MG63 (cell line): ENCODE measurements at regions not wholly inside any gene's neighbourhood (a gene's known extent, or its start where the extent isn't known, plus 50 kb on each side); places are given as distances from the start of the nearest gene placed in this dataset.
"Not testable (repeated sequence)": the region's sequence is repeated elsewhere in the genome, so short reads cannot be mapped to it uniquely, and the experiment has no call there.

ENCODE experiments used
- DNase-seq: peaks from one replicate; pipeline ENCODE4 v3.0.0-alpha.2; 2020
- H3K27me3 ChIP-seq: fragments of 250-450 bp; sonication (Bioruptor Pico); 2 replicates; pipeline ENCODE4 v1.5.1; 2020; ENCODE audit warnings: mild to moderate bottlenecking, moderate library complexity
- H3K36me3 ChIP-seq: fragments of 250-450 bp; sonication (Bioruptor Pico); 2 replicates; pipeline ENCODE4 v1.5.1; 2020; ENCODE audit warnings: mild to moderate bottlenecking, moderate library complexity
- H3K4me3 ChIP-seq: fragments of 250-450 bp; sonication (Bioruptor Pico); 2 replicates; pipeline ENCODE4 v1.5.1; 2020; ENCODE audit warnings: mild to moderate bottlenecking, moderate library complexity
- H3K9me3 ChIP-seq: fragments of 250-450 bp; sonication (Bioruptor Pico); 2 replicates; pipeline ENCODE4 v1.5.1; 2020; ENCODE audit warnings: mild to moderate bottlenecking, moderate library complexity

DNA sequence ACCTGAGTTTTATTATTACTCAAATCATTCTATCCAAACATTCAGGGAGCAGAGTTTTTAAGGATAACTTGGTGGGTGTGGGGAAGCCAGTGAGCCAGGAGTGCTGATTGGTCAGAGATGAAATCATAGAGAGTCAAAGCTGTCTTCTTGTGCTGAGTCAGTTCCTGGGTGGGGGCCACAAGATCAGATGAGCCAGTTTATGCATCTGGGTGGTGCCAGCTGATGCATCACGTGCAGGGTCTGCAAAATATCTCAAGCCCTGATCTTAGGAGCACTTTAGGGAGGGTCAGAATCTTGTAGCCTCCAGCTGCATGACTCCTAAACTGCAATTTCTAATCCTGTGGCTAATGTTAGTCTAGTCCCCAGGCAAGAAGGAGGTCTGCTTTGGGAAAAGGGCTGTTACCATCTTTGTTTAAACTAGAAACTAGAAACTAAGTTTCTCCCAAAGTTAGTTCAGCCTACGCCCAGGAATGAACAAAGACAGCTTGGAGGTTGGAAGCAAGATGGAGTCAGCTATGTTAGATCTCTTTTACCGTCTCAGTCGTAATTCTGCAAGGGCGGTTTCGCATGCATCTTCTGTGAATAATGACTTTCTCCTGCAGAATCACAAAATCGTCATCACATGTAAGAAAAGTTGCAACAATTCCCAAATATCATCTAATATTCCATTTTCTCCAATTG is 97.5 kb downstream of the ZNF664 start:
- not testable (repeated sequence) for H3K36me3 ChIP-seq, H3K4me3 ChIP-seq, H3K27me3 ChIP-seq
- peak; percentile 53 for DNase-seq
- peaks cover 12% of the 10 kb centered on the region for H3K9me3 ChIP-seq

- Histone ChIP-seq H3K36me3 (no peaks in the 10 kb centered on the region), H3K27me3 (no peaks in the 10 kb centered on the region), H3K9me3 (peaks cover 10% of the 10 kb centered on the region), H3K4me3 (no peak overlapping the region)
- DNase-seq = no peak
Observed at GRCh38 chr12:124071075-124071443, 98.0 kb downstream of the ZNF664 start.

DNA sequence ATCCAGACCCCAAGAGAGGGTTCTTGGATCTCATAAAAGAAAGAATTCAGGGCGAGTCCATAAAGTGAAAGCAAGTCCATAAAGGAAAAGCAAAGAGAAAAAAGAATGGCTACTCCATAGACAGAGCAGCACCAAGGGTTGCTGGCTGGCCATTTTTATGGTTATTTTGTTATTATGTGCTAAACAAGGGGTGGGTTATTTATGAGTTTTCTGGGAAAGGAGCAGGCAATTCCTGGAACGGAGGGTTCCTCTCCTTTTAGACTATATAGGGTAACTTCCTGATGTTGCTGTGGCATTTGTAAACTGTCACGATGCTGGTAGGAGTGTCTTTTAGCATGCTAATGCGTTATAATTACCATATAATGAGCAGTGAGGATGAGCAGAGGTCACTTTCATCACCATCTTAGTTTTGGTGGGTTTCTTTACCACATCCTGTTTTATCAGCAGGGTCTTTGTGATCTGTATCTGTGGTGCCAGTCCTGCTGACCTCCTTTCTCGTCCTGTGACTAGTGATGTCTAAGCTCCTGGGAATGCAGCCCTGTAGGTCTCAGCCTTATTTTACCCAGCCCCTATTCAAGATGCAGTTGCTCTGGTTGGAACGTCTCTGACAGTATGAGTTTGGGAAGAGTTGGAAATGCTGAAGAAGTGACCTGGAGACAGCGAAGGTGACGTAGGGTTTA is 100.5 kb downstream of the ZNF664 start:
- no peaks in the 10 kb centered on the region for H3K36me3 ChIP-seq
- no peak for DNase-seq
- H3K9me3 ChIP-seq = no peaks in the 10 kb centered on the region; the same call in 1 of the 2 replicates
- H3K27me3 ChIP-seq = no peaks in the 10 kb centered on the region
- H3K4me3 ChIP-seq = no peak overlapping the region

- Histone ChIP-seq H3K36me3 (no peaks in the 10 kb centered on the region), H3K9me3 (no peaks in the 10 kb centered on the region), H3K27me3 (no peaks in the 10 kb centered on the region), H3K4me3 (no peak overlapping the region)
- no peak for DNase-seq
Observed at GRCh38 chr12:124075841-124076240, 102.8 kb downstream of the ZNF664 start.

GRCh38 chr12:124077701-124078100 is 104.7 kb downstream of the ZNF664 start:
- H3K27me3 ChIP-seq = no peaks in the 10 kb centered on the region
- H3K36me3 ChIP-seq = no peaks in the 10 kb centered on the region
- no peak for DNase-seq
- no peaks in the 10 kb centered on the region for H3K9me3 ChIP-seq
- H3K4me3 ChIP-seq = no peak overlapping the region

GRCh38 chr12:124078800-124079199 is 105.8 kb downstream of the ZNF664 start:
- DNase-seq = no peak
- Histone ChIP-seq H3K9me3 (no peaks in the 10 kb centered on the region), H3K4me3 (no peak overlapping the region), H3K36me3 (no peaks in the 10 kb centered on the region), H3K27me3 (no peaks in the 10 kb centered on the region)

DNA sequence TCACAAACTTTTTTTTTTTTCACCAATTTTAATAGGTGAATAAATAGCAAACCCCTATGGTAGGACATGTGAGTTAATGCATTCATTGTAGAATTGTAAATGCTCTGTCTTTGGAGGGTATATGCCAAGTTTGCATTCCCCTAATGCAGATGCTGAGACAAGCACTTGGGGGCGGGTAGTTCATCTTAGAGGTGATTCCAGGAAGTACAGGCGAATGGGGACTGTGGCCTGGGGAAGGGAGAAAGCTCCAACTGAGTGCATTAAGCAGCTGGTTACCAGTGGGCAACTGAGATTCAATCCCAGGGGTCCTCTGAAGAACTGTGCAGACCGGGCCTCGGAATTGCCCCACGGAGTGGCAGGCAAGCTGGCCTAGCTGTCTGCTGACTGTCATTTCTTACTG is 107.6 kb downstream of the ZNF664 start:
- Histone ChIP-seq H3K4me3 (no peak overlapping the region), H3K9me3 (no peaks in the 10 kb centered on the region), H3K36me3 (no peaks in the 10 kb centered on the region), H3K27me3 (no peaks in the 10 kb centered on the region)
- no peak for DNase-seq

GRCh38 chr12:124082012-124082411 is 109.0 kb downstream of the ZNF664 start:
- no peak for DNase-seq
- H3K4me3 ChIP-seq = no peak overlapping the region
- H3K36me3 ChIP-seq = no peaks in the 10 kb centered on the region
- H3K9me3 ChIP-seq = no peaks in the 10 kb centered on the region
- H3K27me3 ChIP-seq = no peaks in the 10 kb centered on the region

- Histone ChIP-seq H3K27me3 (no peaks in the 10 kb centered on the region), H3K4me3 (no peak overlapping the region), H3K9me3 (no peaks in the 10 kb centered on the region), H3K36me3 (no peaks in the 10 kb centered on the region)
- no peak for DNase-seq
Observed at GRCh38 chr12:124082687-124083086, 109.7 kb downstream of the ZNF664 start.

GRCh38 chr12:124083708-124084107 is 110.7 kb downstream of the ZNF664 start:
- H3K36me3 ChIP-seq = no peaks in the 10 kb centered on the region
- H3K27me3 ChIP-seq = no peaks in the 10 kb centered on the region
- no peak for DNase-seq
- H3K4me3 ChIP-seq = no peak overlapping the region
- no peaks in the 10 kb centered on the region for H3K9me3 ChIP-seq

GRCh38 chr12:124085419-124086296 is 112.6 kb downstream of the ZNF664 start:
- Histone ChIP-seq H3K4me3 (no peak overlapping the region), H3K9me3 (no peaks in the 10 kb centered on the region), H3K27me3 (no peaks in the 10 kb centered on the region), H3K36me3 (no peaks in the 10 kb centered on the region)
- DNase-seq = no peak

DNA sequence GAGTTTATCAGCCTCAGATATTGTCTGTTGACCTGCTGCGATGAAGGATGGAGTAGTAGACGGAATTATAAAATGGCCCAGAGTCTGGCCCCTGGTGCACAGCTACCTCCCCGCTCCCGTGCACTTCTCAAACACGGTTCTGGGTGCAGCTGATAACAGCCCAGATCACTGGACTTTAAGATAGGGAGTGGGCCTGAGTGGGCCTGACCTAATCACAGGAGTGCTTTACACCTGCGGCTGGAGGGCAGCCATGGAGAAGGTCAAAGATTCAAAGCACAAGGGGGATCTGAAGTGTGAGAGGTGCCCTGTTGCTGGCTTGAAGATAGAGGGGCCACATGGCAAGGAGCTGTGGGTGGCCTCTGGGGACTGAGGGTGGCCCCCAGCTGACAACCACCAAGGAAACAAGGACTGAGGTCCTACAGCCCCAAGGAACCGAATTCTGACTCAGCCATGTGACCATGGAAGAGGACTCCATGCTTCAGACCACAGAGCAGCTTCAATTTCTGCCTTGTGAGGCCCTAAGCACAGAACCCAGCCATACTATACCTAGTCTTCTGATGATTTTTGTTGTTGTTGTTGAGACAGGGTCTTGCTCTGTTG is 113.4 kb downstream of the ZNF664 start:
- H3K27me3 ChIP-seq = no peaks in the 10 kb centered on the region
- H3K9me3 ChIP-seq = no peaks in the 10 kb centered on the region
- DNase-seq = no peak
- no peaks in the 10 kb centered on the region for H3K36me3 ChIP-seq
- H3K4me3 ChIP-seq = no peak overlapping the region

DNA sequence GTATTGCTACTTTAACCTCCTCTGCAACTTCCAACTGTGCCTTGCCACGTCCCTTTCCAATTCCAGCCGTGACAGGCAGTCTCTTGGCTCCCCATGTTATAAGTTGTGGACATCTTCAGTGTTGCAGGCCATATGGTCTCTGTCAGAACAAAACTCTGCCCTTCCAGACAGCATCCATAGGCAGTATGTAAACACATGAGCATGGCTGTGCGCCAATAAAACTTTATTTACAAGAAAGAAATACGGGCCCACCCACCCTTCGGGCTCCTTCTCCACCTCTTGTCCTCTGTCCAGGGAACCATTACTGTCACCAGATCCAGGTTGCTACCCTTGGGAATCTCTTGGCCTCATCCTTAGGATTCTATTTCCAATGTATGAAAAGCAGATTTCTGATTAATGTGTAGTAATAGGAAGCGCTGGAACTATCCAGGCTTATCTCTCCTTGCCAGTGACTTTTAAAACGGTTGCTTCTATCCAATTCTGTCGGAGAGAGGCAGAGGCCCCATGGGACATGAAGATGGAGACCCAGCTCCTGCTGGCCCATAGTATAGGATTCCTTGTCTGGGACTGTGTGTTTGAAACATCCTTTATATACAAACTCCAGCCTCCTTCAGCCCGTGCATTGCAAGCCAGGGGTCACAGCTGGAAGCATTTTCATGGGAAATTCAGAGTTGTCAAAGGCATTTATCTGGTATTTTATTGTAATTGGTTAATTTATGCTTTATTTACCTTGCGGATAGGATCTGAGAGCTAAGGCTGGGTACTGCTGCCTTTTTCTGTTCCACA is 114.4 kb downstream of the ZNF664 start:
- DNase-seq = no peak
- H3K9me3 ChIP-seq = no peaks in the 10 kb centered on the region
- H3K27me3 ChIP-seq = no peaks in the 10 kb centered on the region
- no peak overlapping the region for H3K4me3 ChIP-seq
- H3K36me3 ChIP-seq = no peaks in the 10 kb centered on the region

DNA sequence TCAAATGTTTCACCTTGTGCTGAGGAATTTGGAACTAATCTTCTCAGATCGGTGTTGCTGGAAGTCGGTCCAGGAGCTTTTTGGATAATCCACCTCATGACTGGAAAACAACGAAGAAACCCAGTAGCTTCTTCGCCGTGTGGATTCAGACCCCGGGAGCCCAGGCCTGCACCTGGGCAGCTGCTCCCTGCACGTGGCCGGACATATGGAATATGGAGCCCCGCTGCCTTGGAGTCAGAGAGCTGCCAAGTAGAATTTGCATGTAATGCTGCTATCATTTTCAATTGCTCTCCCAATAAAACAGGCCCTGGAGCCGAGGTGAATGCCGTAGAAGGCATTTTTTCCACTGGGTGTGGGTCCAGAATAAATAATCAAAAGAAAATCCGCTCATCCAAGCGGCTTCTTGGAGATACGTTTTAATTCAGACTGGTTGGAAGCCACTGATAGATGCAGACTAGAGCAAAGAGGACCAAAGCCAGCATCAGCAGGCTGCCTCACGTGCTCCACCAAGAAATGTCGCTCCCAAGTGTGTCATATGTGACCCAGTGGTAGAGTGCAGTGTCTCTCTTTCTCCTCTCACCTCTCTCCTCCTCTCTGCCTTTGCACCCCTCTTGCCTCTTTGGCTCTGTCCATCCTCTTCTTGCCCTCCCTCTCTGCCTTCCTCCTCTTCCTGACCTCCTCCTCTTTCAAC is 115.3 kb downstream of the ZNF664 start:
- Histone ChIP-seq H3K9me3 (no peaks in the 10 kb centered on the region), H3K27me3 (no peaks in the 10 kb centered on the region), H3K36me3 (no peaks in the 10 kb centered on the region), H3K4me3 (no peak overlapping the region)
- DNase-seq = no peak

GRCh38 chr12:124089181-124089914 is 116.3 kb downstream of the ZNF664 start:
- not testable (repeated sequence) for DNase-seq, H3K36me3 ChIP-seq, H3K4me3 ChIP-seq, H3K27me3 ChIP-seq, H3K9me3 ChIP-seq
